ENCODE measurements at regions not wholly inside any gene's neighbourhood (a gene's known extent, or its start where the extent isn't known, plus 50 kb on each side); places are given as distances from the start of the nearest gene placed in this dataset.
"Not testable (repeated sequence)": the region's sequence is repeated elsewhere in the genome, so short reads cannot be mapped to it uniquely, and the experiment has no call there.

- no peak for DNase-seq
Observed at GRCh38 chr12:13339538-13339937, 143.0 kb downstream of the EMP1 start.

- DNase-seq: no peak
Observed at GRCh38 chr12:13339091-13339490, 142.6 kb downstream of the EMP1 start.

GRCh38 chr12:13337791-13338190 lies 141.3 kb downstream of the EMP1 start:
- no peak for DNase-seq

- no peak for DNase-seq
Observed at GRCh38 chr12:13336216-13336615, 139.7 kb downstream of the EMP1 start.

- no peak for DNase-seq
Observed at GRCh38 chr12:13328535-13328934, 132.0 kb downstream of the EMP1 start.

- DNase-seq: no peak
Observed at GRCh38 chr12:13326076-13326475, 129.6 kb downstream of the EMP1 start.

GRCh38 chr12:13325037-13325436 lies 128.5 kb downstream of the EMP1 start:
- not testable (repeated sequence) for DNase-seq

GRCh38 chr12:13318231-13319015 lies 121.9 kb downstream of the EMP1 start:
- DNase-seq: no peak

GRCh38 chr12:13316587-13317246 lies 120.2 kb downstream of the EMP1 start:
- no peak for DNase-seq

- no peak for DNase-seq
Observed at GRCh38 chr12:13313886-13314285, 117.4 kb downstream of the EMP1 start.

GRCh38 chr12:13311551-13311950 lies 115.0 kb downstream of the EMP1 start:
- no peak for DNase-seq

GRCh38 chr12:13307143-13307816 lies 110.8 kb downstream of the EMP1 start:
- no peak for DNase-seq

GRCh38 chr12:13304924-13305323 lies 108.4 kb downstream of the EMP1 start:
- DNase-seq: no peak

GRCh38 chr12:13299457-13299856 lies 102.9 kb downstream of the EMP1 start:
- no peak for DNase-seq

- no peak for DNase-seq
Observed at GRCh38 chr12:13293096-13293495, 96.6 kb downstream of the EMP1 start.

- DNase-seq: no peak
Observed at GRCh38 chr12:13289653-13290289, 93.2 kb downstream of the EMP1 start.

- no peak for DNase-seq
Observed at GRCh38 chr12:13288937-13289652, 92.6 kb downstream of the EMP1 start.

GRCh38 chr12:13288501-13288900 lies 92.0 kb downstream of the EMP1 start:
- DNase-seq: no peak

- no peak for DNase-seq
Observed at GRCh38 chr12:13283867-13284266, 87.3 kb downstream of the EMP1 start.

GRCh38 chr12:13282861-13283260 lies 86.3 kb downstream of the EMP1 start:
- DNase-seq: no peak

- DNase-seq: peak; percentile 51
Observed at GRCh38 chr12:13278249-13278787, 81.8 kb downstream of the EMP1 start.

- DNase-seq: no peak
Observed at GRCh38 chr12:13277293-13277692, 80.8 kb downstream of the EMP1 start.

Measured in activated CD4-positive, alpha-beta T cell treated with anti-CD3 and anti-CD28 coated beads, Interleukin-2, amount 50 U/mL, for 16 hours (primary cell).